SU-DHL-6 (cell line): ENCODE measurements at regions not wholly inside any gene's neighbourhood (a gene's known extent, or its start where the extent isn't known, plus 50 kb on each side); places are given as distances from the start of the nearest gene placed in this dataset.

ENCODE experiments used
- H2AFZ ChIP-seq: fragments of 200-600 bp; sonication (generic); 2 replicates; pipeline ENCODE4 v1.6.1; 2014; ENCODE audit warnings: low read depth, mild to moderate bottlenecking, moderate library complexity, mixed read lengths, antibody characterized with exemption, low read length; ENCODE audit not compliant: severe bottlenecking
- H3F3A ChIP-seq: fragments of 200-600 bp; shearing (Covaris generic); 2 replicates; pipeline ENCODE4 v1.6.0; 2016; ENCODE audit warnings: antibody characterized with exemption, mild to moderate bottlenecking; ENCODE audit not compliant: insufficient read depth
- H3K27ac ChIP-seq: fragments of 200-600 bp; sonication (generic); 2 replicates; pipeline ENCODE4 v1.5.1; 2016; ENCODE audit warnings: low read depth, mild to moderate bottlenecking, low read length, moderate library complexity, mixed read lengths
- H3K27me3 ChIP-seq: fragments of 200-600 bp; sonication (generic), shearing (Covaris generic); 2 replicates; pipeline ENCODE4 v1.6.0; 2014; ENCODE audit warnings: mild to moderate bottlenecking, low read length
- H3K36me3 ChIP-seq: fragments of 200-600 bp; sonication (generic); 2 replicates; pipeline ENCODE4 v1.6.1; 2014; ENCODE audit warnings: mild to moderate bottlenecking, low read length, mixed read lengths
- H3K4me2 ChIP-seq: fragments of 300-600, 200-600 bp; shearing (Covaris generic), sonication (generic); 2 replicates; pipeline ENCODE4 v1.6.0; 2014; ENCODE audit warnings: low read length, low read depth, mild to moderate bottlenecking; ENCODE audit not compliant: poor library complexity, severe bottlenecking
- H3K4me3 ChIP-seq: fragments of 200-600 bp; sonication (generic); 2 replicates; pipeline ENCODE4 v1.5.1; 2014; ENCODE audit warnings: antibody characterized with exemption, low read length, mild to moderate bottlenecking, mixed read lengths; ENCODE audit not compliant: insufficient read depth, poor library complexity, severe bottlenecking
- H3K79me2 ChIP-seq: fragments of 200-600 bp; sonication (generic); 2 replicates; pipeline ENCODE4 v1.6.1; 2014; ENCODE audit warnings: mild to moderate bottlenecking, low read length, moderate library complexity; ENCODE audit not compliant: insufficient read depth
- H3K9ac ChIP-seq: fragments of 200-600 bp; sonication (generic); 2 replicates; pipeline ENCODE4 v1.7.0; 2014; ENCODE audit warnings: mild to moderate bottlenecking, low read length
- H3K9me2 ChIP-seq: fragments of 200-600 bp; sonication (generic); replicated peaks from 2 replicates; pipeline ENCODE4 v1.6.1; 2014; ENCODE audit warnings: low read length; ENCODE audit not compliant: insufficient read depth
- H3K9me3 ChIP-seq: fragments of 200-600 bp; sonication (generic); 2 replicates; pipeline ENCODE4 v1.6.1; 2014; ENCODE audit warnings: low read length, mixed read lengths; ENCODE audit not compliant: insufficient read depth
- H4K20me1 ChIP-seq: fragments of 200-600 bp; sonication (generic); 2 replicates; pipeline ENCODE4 v1.6.1; 2014; ENCODE audit warnings: low read depth, mild to moderate bottlenecking, antibody characterized with exemption, low read length, moderate library complexity, mixed read lengths
- CTCF ChIP-seq: fragments of 200-600 bp; sonication (generic); IDR thresholded peaks from one replicate; pipeline ENCODE4 v1.5.1; 2017; ENCODE audit warnings: antibody characterized with exemption, mild to moderate bottlenecking, low read length, moderate library complexity; ENCODE audit not compliant: insufficient read depth, poor library complexity, severe bottlenecking
- EZH2phosphoT487 ChIP-seq: fragments of 200-600 bp; sonication (generic), shearing (Covaris generic); conservative IDR thresholded peaks from 2 replicates; pipeline ENCODE4 v1.6.1; 2018; ENCODE audit warnings: mild to moderate bottlenecking, antibody characterized with exemption, low read length, moderate library complexity, mixed read lengths

- no peaks in the 10 kb centered on the region for H3F3A ChIP-seq
- no peaks in the 10 kb centered on the region for H3K9me2 ChIP-seq
- TF ChIP-seq CTCF (no peak), EZH2phosphoT487 (no peak)
- H3K27me3 ChIP-seq, result no peaks in the 10 kb centered on the region
- no peak overlapping the region for H3K9ac ChIP-seq
- no peak overlapping the region for H3K27ac ChIP-seq
- no peaks in the 10 kb centered on the region for H3K9me3 ChIP-seq
- no peak overlapping the region for H3K4me2 ChIP-seq
- H3K79me2 ChIP-seq, result no peaks in the 10 kb centered on the region
- H2AFZ ChIP-seq, result no peak overlapping the region
- no peak overlapping the region for H3K4me3 ChIP-seq
- H4K20me1 ChIP-seq, result no peaks in the 10 kb centered on the region
- no peaks in the 10 kb centered on the region for H3K36me3 ChIP-seq
These were observed 341.9 kb upstream of the SALL3 start for GRCh38 chr18:78637442-78638402.

- Histone ChIP-seq H2AFZ (no peak overlapping the region), H3K9me2 (no peaks in the 10 kb centered on the region), H3K9ac (no peak overlapping the region), H3K4me3 (no peak overlapping the region), H3K36me3 (no peaks in the 10 kb centered on the region), H3K79me2 (no peaks in the 10 kb centered on the region), H3K9me3 (no peaks in the 10 kb centered on the region), H4K20me1 (no peaks in the 10 kb centered on the region), H3F3A (no peaks in the 10 kb centered on the region), H3K27ac (no peak overlapping the region), H3K4me2 (no peak overlapping the region), H3K27me3 (no peaks in the 10 kb centered on the region)
- TF ChIP-seq EZH2phosphoT487, result no peak
- TF ChIP-seq CTCF, result no peak
These were observed 340.3 kb upstream of the SALL3 start for GRCh38 chr18:78639006-78639950.

- Histone ChIP-seq H3K9ac (no peak overlapping the region), H3K4me3 (no peak overlapping the region), H3K27ac (no peak overlapping the region), H3K79me2 (no peaks in the 10 kb centered on the region), H3K27me3 (no peaks in the 10 kb centered on the region), H4K20me1 (no peaks in the 10 kb centered on the region), H3K4me2 (no peak overlapping the region), H3K9me3 (no peaks in the 10 kb centered on the region), H2AFZ (no peak overlapping the region), H3K36me3 (no peaks in the 10 kb centered on the region), H3K9me2 (no peaks in the 10 kb centered on the region), H3F3A (no peaks in the 10 kb centered on the region)
- TF ChIP-seq CTCF, result no peak
- TF ChIP-seq EZH2phosphoT487, result no peak
These were observed 339.2 kb upstream of the SALL3 start for GRCh38 chr18:78640246-78640995.
